HG02678 (cell line): ENCODE measurements at regions not wholly inside any gene's neighbourhood (a gene's known extent, or its start where the extent isn't known, plus 50 kb on each side); places are given as distances from the start of the nearest gene placed in this dataset.

Experiments
- ATAC-seq: cut with Tn5 transposase; IDR thresholded peaks from one replicate; pipeline ENCODE4 v1.9.1; 2021; ENCODE audit warnings: mild to moderate bottlenecking, moderate library complexity; ENCODE audit not compliant: unreplicated experiment

DNA sequence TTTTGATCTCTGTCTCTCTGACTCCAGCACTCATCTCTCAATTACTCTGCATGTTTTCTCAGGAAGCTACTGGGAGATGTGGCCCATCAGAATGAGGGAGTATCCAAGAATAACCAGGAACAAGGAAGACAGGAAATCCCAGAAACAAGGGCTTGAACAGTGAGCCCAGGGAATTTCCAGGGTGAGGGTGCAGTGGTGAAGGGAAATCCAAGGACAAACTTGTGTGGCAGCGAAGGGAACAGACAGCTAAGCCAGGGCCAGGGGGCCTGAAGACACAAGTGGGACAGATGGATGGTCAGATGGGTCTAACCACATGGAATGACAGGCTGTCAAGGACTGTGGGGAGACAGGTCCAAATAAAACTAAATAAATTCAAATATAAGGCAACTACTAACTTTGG lies 121.8 kb upstream of the ERRFI1 start:
- no peak for ATAC-seq

- no peak for ATAC-seq
These were observed 120.2 kb upstream of the ERRFI1 start for GRCh38 chr1:8146257-8146855.

DNA sequence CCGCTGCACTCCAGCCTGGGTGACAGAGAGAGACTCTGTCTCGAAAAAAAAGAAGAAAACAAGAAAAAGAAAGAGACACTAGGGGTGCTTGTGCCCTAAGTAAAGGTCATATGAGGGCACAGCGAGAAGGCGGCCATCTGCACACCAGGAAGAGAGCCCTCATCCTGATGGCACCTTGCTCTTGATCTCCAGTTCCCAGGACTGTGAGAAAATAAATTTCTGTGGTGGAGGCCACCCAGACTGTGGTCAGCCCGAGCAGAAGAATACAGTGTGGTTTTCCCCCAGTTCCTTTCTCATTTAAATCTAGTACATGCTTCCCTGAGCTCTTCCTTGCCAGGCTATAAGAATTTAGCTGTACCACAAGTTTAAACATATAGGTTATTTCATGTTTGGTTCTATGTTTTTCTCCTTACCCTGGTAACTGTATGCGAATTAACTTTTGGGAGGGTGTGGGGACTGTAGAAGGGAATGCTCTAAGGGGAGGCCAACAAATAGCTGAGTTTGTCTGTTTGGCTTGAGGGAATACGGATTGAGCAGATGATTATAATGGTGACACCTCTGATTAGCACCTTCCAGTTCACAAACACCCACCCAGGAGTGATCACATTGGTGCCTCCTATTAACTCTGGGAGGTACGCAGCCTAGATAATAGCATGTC lies 119.6 kb upstream of the ERRFI1 start:
- no peak for ATAC-seq

DNA sequence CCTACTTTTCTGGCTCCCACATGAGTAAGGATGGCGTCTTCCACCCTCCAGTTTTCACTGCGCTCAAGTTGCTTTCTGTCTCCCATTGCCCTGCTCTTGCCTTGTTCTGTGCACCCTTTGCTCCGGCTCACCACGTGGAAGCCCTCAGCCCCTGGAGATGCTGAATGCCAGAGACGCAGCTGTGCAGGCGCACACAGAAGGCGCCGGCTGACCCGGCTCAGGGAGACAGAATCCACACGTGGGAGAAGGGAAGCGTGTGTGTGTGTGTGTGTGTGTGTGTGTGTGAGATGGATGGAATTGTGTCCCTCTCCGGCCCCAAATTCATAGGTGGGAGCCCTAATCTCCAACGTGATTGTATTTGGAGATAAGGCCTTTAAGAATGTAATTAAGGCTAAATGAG lies 118.2 kb upstream of the ERRFI1 start:
- no peak for ATAC-seq

DNA sequence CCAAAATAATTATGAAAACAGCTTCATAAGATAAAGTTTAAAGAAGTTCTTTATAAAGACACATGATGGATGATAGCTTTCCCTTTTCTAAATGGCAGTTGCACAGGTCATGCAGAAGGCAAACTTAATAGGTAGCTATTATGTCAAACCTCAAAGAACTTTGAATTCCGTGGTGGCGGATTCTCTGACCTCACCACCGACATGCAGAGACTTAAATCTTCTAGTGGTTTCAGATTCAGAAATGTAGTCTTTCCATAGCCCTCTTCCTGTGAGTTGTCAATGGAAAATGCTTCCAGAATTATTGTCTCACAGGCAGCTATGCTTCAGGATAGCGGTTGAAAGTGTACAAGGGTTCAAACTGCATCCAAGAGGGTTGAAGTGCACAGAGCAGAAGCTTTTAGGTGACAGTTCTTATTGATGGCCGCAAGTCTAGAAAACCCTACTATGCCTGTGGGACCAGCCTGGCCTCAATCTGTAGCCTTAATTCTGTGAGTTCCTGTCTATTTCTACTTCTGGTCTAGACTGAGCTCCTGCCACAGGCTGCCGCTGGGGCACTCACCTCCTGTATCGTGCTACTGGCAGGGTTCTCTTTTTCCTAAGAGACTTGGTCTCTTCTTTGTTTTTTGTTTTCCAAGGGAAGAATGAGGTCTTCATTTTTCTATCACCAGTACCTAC lies 117.0 kb upstream of the ERRFI1 start:
- no peak for ATAC-seq

DNA sequence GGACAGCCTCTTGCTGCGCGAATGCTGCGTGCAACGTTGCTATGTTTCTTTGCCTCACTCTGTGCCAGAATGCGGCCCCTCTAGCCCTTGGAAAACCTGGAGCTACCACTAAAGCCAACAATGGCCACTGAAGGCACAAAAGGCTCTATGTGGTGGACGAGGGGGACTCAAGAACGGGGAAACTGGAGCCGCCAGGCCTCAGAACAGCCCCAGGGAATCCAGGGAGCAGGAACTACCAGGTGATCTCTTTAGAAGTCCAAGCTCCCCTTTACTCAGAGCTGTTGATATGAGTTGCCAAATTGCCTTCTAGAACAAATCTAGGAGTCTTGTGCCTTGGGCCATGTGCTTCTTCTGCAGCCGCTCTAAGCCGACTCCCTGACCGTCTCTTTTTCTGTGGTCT lies 113.8 kb upstream of the ERRFI1 start:
- ATAC-seq, result no peak

DNA sequence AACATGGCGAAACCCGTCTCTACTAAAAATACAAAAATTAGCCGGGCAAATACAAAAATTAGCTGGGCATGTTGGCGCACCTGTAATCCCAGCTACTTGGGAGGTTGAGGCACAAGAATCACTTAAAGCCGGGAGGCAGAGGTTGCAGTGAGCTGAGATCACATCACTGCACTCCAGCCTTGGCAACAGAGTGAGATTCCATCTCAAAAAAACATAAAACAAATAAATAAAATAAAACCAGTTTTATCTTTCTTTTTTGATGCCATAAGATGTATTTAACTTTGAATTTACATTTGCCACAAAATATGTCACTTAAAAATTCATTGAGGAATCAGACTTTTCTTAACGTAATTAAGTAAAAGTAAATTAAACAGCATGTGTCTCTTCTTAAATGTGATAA lies 113.3 kb upstream of the ERRFI1 start:
- no peak for ATAC-seq

- no peak for ATAC-seq
These were observed 112.6 kb upstream of the ERRFI1 start for GRCh38 chr1:8138673-8139072.

DNA sequence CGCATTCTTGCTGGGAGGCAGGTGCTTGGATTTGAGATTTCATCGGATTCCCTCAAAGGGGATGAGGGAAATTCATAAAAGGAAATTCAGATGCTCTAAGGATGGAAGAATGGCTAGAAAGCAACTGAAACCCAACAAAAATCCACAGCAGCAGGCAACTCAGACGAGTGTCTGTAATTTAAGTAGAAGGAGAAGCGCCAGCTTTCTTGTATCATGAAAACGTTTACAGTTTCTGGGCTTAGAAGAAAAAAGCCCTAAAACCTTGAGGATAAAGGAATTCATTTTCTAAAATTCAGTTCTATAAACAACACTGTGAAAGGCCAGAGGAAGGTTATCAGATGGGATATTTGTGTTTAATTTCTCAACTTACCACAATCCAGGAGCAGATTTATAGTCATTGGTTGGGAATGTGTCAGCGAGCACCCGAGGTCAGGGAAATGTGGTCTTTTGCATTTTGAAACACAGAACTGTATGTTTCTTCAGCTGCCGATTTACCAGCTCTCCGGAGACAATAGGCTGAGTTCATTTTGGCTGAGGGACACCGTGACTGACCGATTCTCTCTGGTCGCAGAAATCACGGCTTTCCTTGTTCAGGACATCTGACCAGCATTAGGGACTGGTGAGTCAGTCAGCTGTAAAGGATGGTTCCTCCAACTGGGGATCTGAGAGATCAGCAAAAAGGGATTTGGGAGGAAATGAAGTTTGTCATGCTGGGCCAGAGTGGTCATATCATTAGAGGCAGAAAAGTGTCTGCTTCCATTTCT lies 111.6 kb upstream of the ERRFI1 start:
- no peak for ATAC-seq

DNA sequence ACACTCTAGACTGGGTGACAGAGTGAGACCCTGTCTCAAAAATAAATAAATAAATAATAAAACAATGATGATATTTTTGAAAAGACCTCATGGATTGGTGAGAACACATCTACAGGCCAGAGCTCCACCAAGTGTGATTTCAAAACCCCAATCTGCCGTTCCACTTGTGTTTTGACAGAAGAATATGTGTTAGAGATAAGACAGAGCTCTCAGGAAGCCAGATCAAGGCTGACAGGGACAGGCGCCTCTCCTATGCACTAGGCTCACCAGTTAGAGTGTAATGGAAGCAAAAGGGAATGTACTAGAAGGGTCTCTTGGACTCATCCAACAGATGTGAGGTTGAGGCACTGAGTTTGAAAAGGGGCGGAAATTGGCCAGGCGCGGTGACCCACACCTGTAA lies 110.7 kb upstream of the ERRFI1 start:
- no peak for ATAC-seq

DNA sequence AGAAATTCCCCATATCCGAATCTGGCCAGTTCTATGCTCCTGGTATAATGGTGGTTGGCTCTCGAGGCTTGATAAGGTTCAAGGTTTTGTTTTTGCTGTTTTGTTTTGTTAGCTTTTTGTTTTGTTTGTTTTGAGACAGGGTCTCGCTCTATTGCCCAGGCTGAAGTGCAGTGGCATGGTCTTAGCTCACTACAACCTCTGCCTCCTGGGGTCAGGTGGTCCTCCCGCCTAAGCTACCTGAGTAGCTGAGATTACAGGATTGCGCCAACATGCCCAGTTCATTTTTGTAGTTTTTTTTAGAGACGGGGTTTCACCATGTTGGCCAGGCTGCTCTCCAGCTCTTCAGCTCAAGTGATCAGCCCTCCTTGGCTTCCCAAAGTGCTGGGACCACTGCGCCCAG lies 109.1 kb upstream of the ERRFI1 start:
- no peak for ATAC-seq

GRCh38 chr1:8134546-8135235 lies 108.6 kb upstream of the ERRFI1 start:
- no peak for ATAC-seq

- ATAC-seq, result no peak
These were observed 107.7 kb upstream of the ERRFI1 start for GRCh38 chr1:8133657-8134430.

- ATAC-seq, result no peak
These were observed 107.1 kb upstream of the ERRFI1 start for GRCh38 chr1:8133190-8133589.

DNA sequence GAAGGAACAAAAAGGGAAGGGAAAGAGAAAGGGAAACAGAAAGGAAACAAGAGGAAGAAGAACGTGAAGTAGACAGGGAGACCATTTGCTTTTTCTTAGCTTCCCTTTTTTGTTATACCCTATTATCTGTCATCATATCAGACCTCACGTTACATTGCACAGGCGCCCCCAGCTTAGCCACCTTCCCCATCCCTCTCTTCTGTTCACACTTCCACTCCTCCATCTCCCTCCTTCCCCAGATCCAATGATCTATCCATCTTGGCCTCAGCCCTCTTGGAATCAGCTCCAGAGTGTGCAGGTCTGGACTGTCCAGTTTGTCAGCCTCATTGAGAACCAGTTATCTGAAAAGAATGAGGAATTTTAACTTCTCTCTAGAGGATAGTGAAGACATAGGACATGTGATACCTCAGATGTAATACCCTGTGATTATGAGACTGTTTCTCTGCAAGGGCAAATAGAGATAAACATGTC lies 101.1 kb upstream of the ERRFI1 start:
- no peak for ATAC-seq

GRCh38 chr1:8122477-8123407 lies 96.6 kb upstream of the ERRFI1 start:
- no peak for ATAC-seq

GRCh38 chr1:8122160-8122476 lies 96.0 kb upstream of the ERRFI1 start:
- ATAC-seq, result no peak

GRCh38 chr1:8121261-8122159 lies 95.4 kb upstream of the ERRFI1 start:
- no peak for ATAC-seq
